ENCODE measurements at regions not wholly inside any gene's neighbourhood (a gene's known extent, or its start where the extent isn't known, plus 50 kb on each side); places are given as distances from the start of the nearest gene placed in this dataset.

DNA sequence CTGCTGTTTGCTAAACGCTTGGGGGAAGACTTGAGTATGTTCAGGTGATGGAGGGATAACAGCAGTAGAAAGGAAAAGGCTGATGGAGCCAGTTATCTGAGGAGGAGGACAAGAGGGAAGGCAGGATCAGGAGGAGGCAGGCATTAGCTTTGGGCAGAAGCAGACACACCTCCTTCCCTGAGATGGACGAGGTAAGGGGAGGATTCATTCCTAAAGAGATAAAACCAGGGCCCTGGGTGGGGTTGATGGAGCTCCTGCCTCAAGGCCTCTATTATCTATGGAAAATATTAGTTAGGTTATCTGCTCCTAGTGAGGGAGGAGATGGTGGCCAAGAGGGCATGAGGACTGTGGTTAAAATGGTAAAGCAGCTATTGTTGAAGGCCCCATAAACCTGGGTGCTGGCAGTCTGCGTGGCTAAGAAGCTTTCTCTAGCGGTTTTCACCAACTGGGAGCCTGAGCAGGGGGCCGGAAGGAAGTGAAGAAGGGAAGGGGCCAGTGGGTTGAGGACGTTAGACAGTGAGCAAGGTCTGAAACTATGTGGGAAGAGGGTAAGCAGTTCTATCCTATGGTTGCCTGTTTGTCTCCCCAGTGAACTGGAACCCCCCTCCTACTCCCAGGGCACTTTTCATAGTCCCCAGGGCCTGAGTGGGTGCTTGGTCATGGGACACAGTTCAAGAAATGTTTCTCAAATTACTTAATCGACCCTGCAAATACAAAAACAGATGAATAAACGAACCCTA, 56.6 kb upstream of the HK2 start:
- TF ChIP-seq, protein P1, sequence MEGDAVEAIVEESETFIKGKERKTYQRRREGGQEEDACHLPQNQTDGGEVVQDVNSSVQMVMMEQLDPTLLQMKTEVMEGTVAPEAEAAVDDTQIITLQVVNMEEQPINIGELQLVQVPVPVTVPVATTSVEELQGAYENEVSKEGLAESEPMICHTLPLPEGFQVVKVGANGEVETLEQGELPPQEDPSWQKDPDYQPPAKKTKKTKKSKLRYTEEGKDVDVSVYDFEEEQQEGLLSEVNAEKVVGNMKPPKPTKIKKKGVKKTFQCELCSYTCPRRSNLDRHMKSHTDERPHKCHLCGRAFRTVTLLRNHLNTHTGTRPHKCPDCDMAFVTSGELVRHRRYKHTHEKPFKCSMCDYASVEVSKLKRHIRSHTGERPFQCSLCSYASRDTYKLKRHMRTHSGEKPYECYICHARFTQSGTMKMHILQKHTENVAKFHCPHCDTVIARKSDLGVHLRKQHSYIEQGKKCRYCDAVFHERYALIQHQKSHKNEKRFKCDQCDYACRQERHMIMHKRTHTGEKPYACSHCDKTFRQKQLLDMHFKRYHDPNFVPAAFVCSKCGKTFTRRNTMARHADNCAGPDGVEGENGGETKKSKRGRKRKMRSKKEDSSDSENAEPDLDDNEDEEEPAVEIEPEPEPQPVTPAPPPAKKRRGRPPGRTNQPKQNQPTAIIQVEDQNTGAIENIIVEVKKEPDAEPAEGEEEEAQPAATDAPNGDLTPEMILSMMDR (IDR thresholded peaks at IDR 0.05): no peak
- no peak for TF ChIP-seq POLR2A (IDR thresholded peaks at IDR 0.05)

Data from heart left ventricle (tissue), 13 donors.